Loucy (cell line): ENCODE measurements at regions not wholly inside any gene's neighbourhood (a gene's known extent, or its start where the extent isn't known, plus 50 kb on each side); places are given as distances from the start of the nearest gene placed in this dataset.

Experiments
- H2AFZ ChIP-seq: fragments of 200-600 bp; sonication (generic); 2 replicates; pipeline ENCODE4 v1.6.0; 2016; ENCODE audit warnings: antibody characterized with exemption, mild to moderate bottlenecking, low read length, moderate library complexity
- H3F3A ChIP-seq: fragments of 200-600 bp; 2 replicates; pipeline ENCODE4 v1.6.0; 2016; ENCODE audit warnings: antibody characterized with exemption, low read depth, mild to moderate bottlenecking
- H3K27me3 ChIP-seq: fragments of 200-600 bp; sonication (generic); 2 replicates; pipeline ENCODE4 v1.6.1; 2014; ENCODE audit warnings: low read length, mild to moderate bottlenecking; ENCODE audit not compliant: insufficient read depth, poor library complexity, severe bottlenecking
- H3K36me3 ChIP-seq: fragments of 200-600 bp; sonication (generic); 2 replicates; pipeline ENCODE4 v1.6.1; 2016; ENCODE audit warnings: low read length; ENCODE audit not compliant: insufficient read depth
- H3K4me1 ChIP-seq: fragments of 200-600 bp; sonication (generic); 2 replicates; pipeline ENCODE4 v1.5.1; 2014; ENCODE audit warnings: low read length, mild to moderate bottlenecking; ENCODE audit not compliant: insufficient read depth, poor library complexity, severe bottlenecking
- H3K4me2 ChIP-seq: fragments of 200-600 bp; sonication (generic); 2 replicates; pipeline ENCODE4 v1.6.0; 2014; ENCODE audit warnings: antibody characterized with exemption, low read length, low read depth, mild to moderate bottlenecking; ENCODE audit not compliant: poor library complexity, severe bottlenecking
- H3K4me3 ChIP-seq: fragments of 200-600 bp; sonication (generic); 2 replicates; pipeline ENCODE4 v1.5.1; 2014; ENCODE audit warnings: low read length, mild to moderate bottlenecking, mixed read lengths; ENCODE audit not compliant: poor library complexity, severe bottlenecking
- H3K79me2 ChIP-seq: fragments of 200-600 bp; sonication (generic); 2 replicates; pipeline ENCODE4 v1.6.1; 2014; ENCODE audit warnings: low read length; ENCODE audit not compliant: insufficient read depth
- H3K9ac ChIP-seq: fragments of 200-600 bp; sonication (generic); 2 replicates; pipeline ENCODE4 v1.6.0; 2014; ENCODE audit warnings: mild to moderate bottlenecking, low read depth, low read length, moderate library complexity; ENCODE audit not compliant: poor library complexity, severe bottlenecking
- H3K9me2 ChIP-seq: fragments of 200-600 bp; sonication (generic); replicated peaks from 2 replicates; pipeline ENCODE4 v1.6.1; 2016; ENCODE audit warnings: low read depth, low read length, mixed read lengths
- H3K9me3 ChIP-seq: fragments of 200-600 bp; sonication (generic); 2 replicates; pipeline ENCODE4 v1.6.1; 2014; ENCODE audit warnings: mild to moderate bottlenecking, antibody characterized with exemption, low read length, low read depth; ENCODE audit not compliant: insufficient read depth
- H4K20me1 ChIP-seq: fragments of 200-600 bp; sonication (generic); 2 replicates; pipeline ENCODE4 v1.6.0; 2014; ENCODE audit warnings: antibody characterized with exemption, low read length, mild to moderate bottlenecking; ENCODE audit not compliant: insufficient read depth, poor library complexity, severe bottlenecking
- CTCF ChIP-seq: fragments of 200-600 bp; sonication (generic); conservative IDR thresholded peaks from 2 replicates; pipeline ENCODE4 v1.5.1; 2014; ENCODE audit warnings: mild to moderate bottlenecking, antibody characterized with exemption, low read length
- EZH2phosphoT487 ChIP-seq: fragments of 200-600 bp; IDR thresholded peaks from 2 replicates; pipeline ENCODE4 v1.6.1; 2018; ENCODE audit warnings: antibody characterized with exemption, mild to moderate bottlenecking, moderate library complexity, borderline replicate concordance

GRCh38 chrX:16039834-16040233, 83.5 kb upstream of the GRPR start:
- Histone ChIP-seq H3K4me3 (no peak overlapping the region), H3K9me2 (no peaks in the 10 kb centered on the region), H2AFZ (no peak overlapping the region)

DNA sequence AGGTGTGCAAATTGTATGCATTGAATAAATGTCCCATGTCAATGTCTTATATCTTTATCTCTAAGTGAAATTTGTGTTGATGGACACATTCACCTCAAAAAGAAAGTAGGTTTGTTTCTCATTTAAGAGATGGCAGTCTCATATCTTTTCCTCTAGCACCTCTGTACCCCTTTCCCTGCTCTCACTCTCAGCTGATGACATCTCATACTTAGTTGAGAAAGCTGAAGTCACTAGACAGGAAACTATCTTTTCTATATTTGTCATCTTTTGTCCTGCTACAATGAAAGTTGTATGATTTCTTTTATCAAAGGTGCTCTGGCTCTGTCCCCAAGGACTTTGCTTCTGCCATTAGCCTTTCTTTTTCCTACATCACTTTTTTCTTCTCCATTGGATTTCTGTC, 84.0 kb upstream of the GRPR start:
- no peaks in the 10 kb centered on the region for H3K9me3 ChIP-seq
- no peak overlapping the region for H3K4me3 ChIP-seq
- H3K9ac ChIP-seq, result no peak overlapping the region
- no peaks in the 10 kb centered on the region for H4K20me1 ChIP-seq
- no peaks in the 10 kb centered on the region for H3K36me3 ChIP-seq
- no peak for TF ChIP-seq CTCF
- no peak for TF ChIP-seq EZH2phosphoT487
- H3K4me1 ChIP-seq, result no peaks in the 10 kb centered on the region
- no peak overlapping the region for H2AFZ ChIP-seq
- no peaks in the 10 kb centered on the region for H3K27me3 ChIP-seq
- H3K4me2 ChIP-seq, result no peak overlapping the region
- no peaks in the 10 kb centered on the region for H3K9me2 ChIP-seq
- no peaks in the 10 kb centered on the region for H3F3A ChIP-seq
- H3K79me2 ChIP-seq, result no peaks in the 10 kb centered on the region

More at GRCh38 chrX:16039834-16040233, 83.5 kb upstream of the GRPR start:
- Histone ChIP-seq H3K27me3 (no peaks in the 10 kb centered on the region), H3K9me3 (no peaks in the 10 kb centered on the region), H3K4me2 (no peak overlapping the region), H3K36me3 (no peaks in the 10 kb centered on the region), H3F3A (no peaks in the 10 kb centered on the region), H3K9ac (no peak overlapping the region), H3K79me2 (no peaks in the 10 kb centered on the region), H3K4me1 (no peaks in the 10 kb centered on the region), H4K20me1 (no peaks in the 10 kb centered on the region)
- TF ChIP-seq EZH2phosphoT487 (no peak), CTCF (no peak)

GRCh38 chrX:16033331-16033730, 90.0 kb upstream of the GRPR start:
- Histone ChIP-seq H4K20me1 (no peaks in the 10 kb centered on the region), H3K27me3 (no peaks in the 10 kb centered on the region), H2AFZ (no peak overlapping the region), H3K4me2 (no peak overlapping the region), H3K36me3 (no peaks in the 10 kb centered on the region), H3K9me3 (no peaks in the 10 kb centered on the region), H3K9ac (no peak overlapping the region), H3K9me2 (no peaks in the 10 kb centered on the region), H3K4me1 (peaks cover 6% of the 10 kb centered on the region), H3F3A (no peaks in the 10 kb centered on the region), H3K4me3 (no peak overlapping the region), H3K79me2 (no peaks in the 10 kb centered on the region)
- TF ChIP-seq EZH2phosphoT487 (no peak), CTCF (no peak)
